HG03378 (cell line): ENCODE measurements at regions not wholly inside any gene's neighbourhood (a gene's known extent, or its start where the extent isn't known, plus 50 kb on each side); places are given as distances from the start of the nearest gene placed in this dataset.

Experiments used
- ATAC-seq: cut with Tn5 transposase; IDR thresholded peaks from one replicate; pipeline ENCODE4 v1.9.1; 2021; ENCODE audit warnings: mild to moderate bottlenecking, moderate library complexity; ENCODE audit not compliant: unreplicated experiment

GRCh38 chr5:81856948-81857928, 106.3 kb upstream of the SSBP2 start:
- no peak for ATAC-seq

DNA sequence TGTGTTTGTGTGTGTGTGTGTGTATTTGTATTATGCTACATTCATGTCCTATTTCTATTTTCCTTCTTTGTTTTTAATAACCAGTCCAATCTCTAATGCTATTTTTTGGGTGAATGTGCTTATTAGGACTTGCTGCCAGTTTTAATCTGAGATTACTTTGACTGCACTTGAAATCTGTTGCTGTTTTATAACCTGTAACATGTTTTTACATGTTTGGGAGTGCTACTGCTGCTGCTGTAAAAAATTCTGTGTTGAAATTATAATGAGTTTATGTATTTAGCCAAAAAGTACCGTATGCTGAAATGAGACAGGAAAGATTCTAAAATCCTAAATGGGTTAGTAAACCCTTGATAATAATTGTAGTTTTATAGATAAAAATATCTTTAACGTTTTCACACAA, 104.7 kb upstream of the SSBP2 start:
- no peak for ATAC-seq

DNA sequence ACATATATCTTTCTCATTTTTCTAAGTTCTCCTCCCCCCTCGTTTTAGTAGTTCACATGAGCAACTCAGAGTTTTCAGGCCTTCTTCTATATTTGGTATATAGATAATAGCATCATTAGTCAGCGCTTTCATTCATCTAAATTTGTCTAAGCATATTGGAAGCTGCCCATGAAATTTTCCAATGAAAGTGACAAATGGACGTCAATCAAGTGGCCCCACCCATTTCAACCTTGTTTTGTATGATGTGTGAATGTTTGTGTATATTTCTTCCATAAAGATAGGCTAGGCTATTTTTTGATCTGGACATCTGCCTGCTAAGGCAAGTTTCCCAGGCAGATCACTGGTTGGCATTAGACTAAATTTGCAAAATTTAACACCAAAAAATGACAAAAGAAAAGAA, 104.0 kb upstream of the SSBP2 start:
- ATAC-seq: no peak

DNA sequence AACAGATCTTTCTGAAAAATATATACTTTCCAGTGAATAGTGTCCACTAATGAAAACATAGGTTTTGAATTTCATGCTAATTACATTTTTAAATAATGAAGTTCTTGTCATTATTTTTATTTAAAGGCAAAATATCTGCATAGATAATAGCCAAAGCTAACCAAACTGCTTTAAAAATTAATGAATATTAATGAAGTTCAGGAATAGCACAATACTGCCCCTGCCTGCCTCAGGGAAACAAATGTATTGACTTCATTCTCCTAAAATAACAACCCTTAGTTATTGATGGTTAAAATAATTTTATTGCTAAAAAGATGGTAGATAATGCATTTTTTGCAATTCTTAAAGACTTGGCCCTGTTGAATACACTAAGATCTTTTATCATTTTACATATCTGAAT, 103.6 kb upstream of the SSBP2 start:
- ATAC-seq: no peak

GRCh38 chr5:81853030-81853357, 102.1 kb upstream of the SSBP2 start:
- no peak for ATAC-seq

GRCh38 chr5:81852291-81853029, 101.6 kb upstream of the SSBP2 start:
- no peak for ATAC-seq

- ATAC-seq: peak; percentile 90
These were observed 100.7 kb upstream of the SSBP2 start for GRCh38 chr5:81851481-81852178.

- ATAC-seq: no peak
These were observed 99.8 kb upstream of the SSBP2 start for GRCh38 chr5:81850501-81851357.

- no peak for ATAC-seq
These were observed 99.0 kb upstream of the SSBP2 start for GRCh38 chr5:81849770-81850367.

- ATAC-seq: no peak
These were observed 97.5 kb upstream of the SSBP2 start for GRCh38 chr5:81848362-81848880.

DNA sequence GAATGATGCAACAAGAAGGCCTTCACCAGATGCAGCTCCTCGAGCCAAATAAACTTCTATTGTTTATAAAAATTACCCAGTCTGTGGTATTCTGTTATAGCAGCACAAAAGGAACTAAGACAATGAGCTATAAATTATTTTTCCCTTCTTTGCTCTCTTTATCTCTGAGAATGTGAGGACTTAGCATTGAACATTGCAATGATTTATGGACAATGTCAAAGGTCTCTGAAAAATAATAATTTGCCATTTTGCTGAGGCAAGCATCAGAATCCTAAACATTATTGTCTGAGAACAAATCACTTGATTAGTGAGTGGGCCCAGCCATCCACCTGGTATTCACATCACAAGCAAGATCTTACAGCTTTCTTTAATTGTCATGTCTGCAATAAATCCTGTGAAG, 95.4 kb upstream of the SSBP2 start:
- no peak for ATAC-seq

GRCh38 chr5:81843845-81844244, 92.9 kb upstream of the SSBP2 start:
- ATAC-seq: no peak

- ATAC-seq: no peak
These were observed 92.0 kb upstream of the SSBP2 start for GRCh38 chr5:81842795-81843398.

DNA sequence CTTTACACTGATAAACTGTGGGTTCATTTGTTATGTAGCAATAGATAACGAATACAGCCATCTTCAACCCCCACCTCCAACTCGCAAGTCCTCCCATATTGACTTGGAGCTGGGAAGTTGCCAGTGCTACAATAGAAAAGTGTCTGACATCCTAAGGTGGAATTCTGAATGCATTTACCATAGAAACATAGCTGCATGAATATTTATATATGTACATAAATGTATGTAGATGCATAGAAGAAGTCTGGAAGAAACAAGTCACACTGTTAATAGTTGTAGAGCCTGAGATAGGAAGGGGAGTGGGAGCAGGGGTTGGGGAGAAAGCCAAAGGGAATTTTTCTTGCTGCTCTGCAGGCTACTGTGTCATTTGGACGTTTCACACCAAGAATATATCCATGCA, 88.1 kb upstream of the SSBP2 start:
- ATAC-seq: no peak

DNA sequence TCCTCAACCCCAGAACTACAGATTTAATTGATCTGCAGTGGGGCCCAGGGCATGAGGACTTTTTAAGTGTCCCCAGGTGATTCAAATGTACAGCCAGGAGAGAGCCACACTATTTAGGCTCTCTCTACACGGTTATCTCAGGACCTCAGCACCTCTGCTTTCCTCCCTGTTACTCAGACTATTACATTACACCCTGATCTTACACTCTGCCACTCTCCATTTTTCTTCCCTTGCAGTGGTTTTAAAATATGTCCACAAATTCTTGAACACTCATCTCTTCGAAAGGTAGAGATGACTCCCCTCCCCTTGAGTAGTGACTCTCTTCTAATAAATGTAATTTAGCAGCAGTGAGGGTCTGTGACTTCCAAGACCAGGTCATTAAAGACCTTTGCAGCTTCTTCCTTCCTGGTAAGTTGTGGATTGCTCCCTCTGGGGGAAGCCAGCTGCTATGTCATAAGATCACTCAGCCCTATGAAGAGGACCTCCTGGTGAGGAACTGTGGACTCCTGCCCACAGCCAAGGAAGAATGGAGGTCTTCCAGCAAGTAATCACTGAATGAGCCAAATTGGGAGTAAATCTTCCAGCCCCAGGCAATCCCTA, 87.5 kb upstream of the SSBP2 start:
- ATAC-seq: peak; percentile 62

- no peak for ATAC-seq
These were observed 86.9 kb upstream of the SSBP2 start for GRCh38 chr5:81837667-81838306.

GRCh38 chr5:81835814-81836367, 85.0 kb upstream of the SSBP2 start:
- ATAC-seq: no peak

GRCh38 chr5:81834021-81834660, 83.2 kb upstream of the SSBP2 start:
- no peak for ATAC-seq
